ENCODE measurements at regions not wholly inside any gene's neighbourhood (a gene's known extent, or its start where the extent isn't known, plus 50 kb on each side); places are given as distances from the start of the nearest gene placed in this dataset.

- no peak overlapping the region for H4K91ac ChIP-seq (replicated peaks; ENCODE audit: insufficient read length, low read length)
- no peak overlapping the region for H2BK120ac ChIP-seq (replicated peaks; ENCODE audit: low read depth, low read length)
- no peak overlapping the region for H3K14ac ChIP-seq (ENCODE audit: insufficient read length)
- H4K5ac ChIP-seq (ENCODE audit: insufficient read length, low read depth, low read length), result no peak overlapping the region
- no peak overlapping the region for H2BK12ac ChIP-seq (ENCODE audit: low read depth, low read length)
- H2BK20ac ChIP-seq (ENCODE audit: low read length), result no peak overlapping the region
- H2AK5ac ChIP-seq (ENCODE audit: low read depth, low read length), result no peak overlapping the region
- 94% methylated on average over 1 of the region's 1 CpG; no CpG with 5 or more reads in 1 of the 2 experiments for WGBS, 2 experiments (ENCODE audit: extremely low coverage in 1 of 2, insufficient coverage in 1 of 2, insufficient read length in 1 of 2, insufficient replicate concordance in 2 of 2, low coverage in 1 of 2, low lambda C conversion rate in 2 of 2, missing lambda C conversion rate in 1 of 2)
- no peaks in the 10 kb centered on the region for H3K79me1 ChIP-seq (ENCODE audit: low read depth, low read length)
- ChIA-PET POLR2A (ENCODE audit: partially characterized antibody) (no interaction called here), CTCF (ENCODE audit: partially characterized antibody) (interaction anchor here (1.1 kb wide), 1 partner anchor 9 kb away, joined by 3 read pairs; no protein-coding TSS in a partner anchor)
- H3K18ac ChIP-seq (ENCODE audit: extremely low read depth, low read length), result no peak overlapping the region
- no peaks in the 10 kb centered on the region for H3K23me2 ChIP-seq (ENCODE audit: low read depth, low read length)
- H3K4ac ChIP-seq (replicated peaks; ENCODE audit: insufficient read length, low read depth, low read length), result no peak overlapping the region
- H2AFZ ChIP-seq (ENCODE audit: low read length), result no peak overlapping the region
- H3K9me3 ChIP-seq (ENCODE audit: insufficient read depth in 2 of 2, low read depth in 1 of 2, low read length in 1 of 2), result no peaks in the 10 kb centered on the region
- H2BK15ac ChIP-seq (ENCODE audit: low read length), result no peak overlapping the region
- peaks cover 0 to 4% (median 1%) of the 10 kb centered on the region in 4 experiments; a peak in 2 of 7 replicates for H3K4me1 ChIP-seq (replicated peaks in 1 of 4; ENCODE audit: control insufficient read depth in 3 of 4, insufficient read depth in 4 of 4, low read length in 3 of 4)
- no peak overlapping the region for H4K8ac ChIP-seq (ENCODE audit: extremely low read depth, insufficient read depth, low read length)
- H4K20me1 ChIP-seq (replicated peaks in 1 of 2; ENCODE audit: control insufficient read depth in 1 of 2, insufficient read depth in 2 of 2, low read length in 2 of 2), result no peaks in the 10 kb centered on the region
- no peak overlapping the region for H3K4me3 ChIP-seq (ENCODE audit: extremely low read depth in 1 of 4, insufficient read depth in 2 of 4, low read depth in 3 of 4, low read length in 4 of 4)
- no peaks in the 10 kb centered on the region for H3K36me3 ChIP-seq (ENCODE audit: control insufficient read depth in 2 of 4, insufficient read depth in 4 of 4, low read length in 3 of 4)
- no peaks in the 10 kb centered on the region for H3K27me3 ChIP-seq (replicated peaks in 1 of 4; ENCODE audit: control insufficient read depth in 3 of 4, extremely low read depth in 1 of 4, insufficient read depth in 3 of 4, low read length in 3 of 4)
- no peak for FAIRE-seq
- H3K9ac ChIP-seq (replicated peaks in 1 of 4; ENCODE audit: extremely low read depth in 1 of 4, low read depth in 3 of 4, low read length in 3 of 4), result no peak overlapping the region
- no peak overlapping the region for H3K4me2 ChIP-seq (ENCODE audit: insufficient read depth in 1 of 2, low read depth in 2 of 2, low read length in 2 of 2)
- no peak overlapping the region for H3K56ac ChIP-seq (replicated peaks; ENCODE audit: insufficient read length, low read depth, low read length)
- H3K27ac ChIP-seq (ENCODE audit: low read depth, low read length), result no peak overlapping the region
- DNase-seq (ENCODE audit: low read depth in 1 of 2, low spot score in 2 of 2), result no peak
- H3K79me2 ChIP-seq (ENCODE audit: control insufficient read depth in 1 of 2, insufficient read depth in 2 of 2, low read length in 2 of 2), result no peaks in the 10 kb centered on the region
- H2BK5ac ChIP-seq (ENCODE audit: low read depth, low read length), result no peak overlapping the region
- H3K23ac ChIP-seq (ENCODE audit: insufficient read length), result no peak overlapping the region
- TF ChIP-seq POLR2A (IDR thresholded peaks at IDR 0.05; ENCODE audit: control extremely low read depth in 1 of 2, low read depth in 2 of 2, low read length in 2 of 2), result no peak
- no peak for TF ChIP-seq USF2 (IDR thresholded peaks at IDR 0.05; ENCODE audit: low read length)
- no peak for TF ChIP-seq POU5F1 (IDR thresholded peaks at IDR 0.05; ENCODE audit: low read depth, low read length)
- no peak for TF ChIP-seq GTF2F1 (IDR thresholded peaks at IDR 0.05; ENCODE audit: borderline replicate concordance, low read depth, low read length)
- no peak for TF ChIP-seq RNF2 (IDR thresholded peaks at IDR 0.05; ENCODE audit: borderline replicate concordance, low read depth, low read length, missing control alignments, poor library complexity, severe bottlenecking)
- TF ChIP-seq GABPA (IDR thresholded peaks at IDR 0.05; ENCODE audit: borderline replicate concordance, insufficient read depth, low read length), result no peak
- no peak for TF ChIP-seq RFX5 (IDR thresholded peaks at IDR 0.05; ENCODE audit: borderline replicate concordance, low read depth, low read length)
- TF ChIP-seq SP2 (IDR thresholded peaks at IDR 0.05; ENCODE audit: low read length), result no peak
- no peak for TF ChIP-seq CHD1 (IDR thresholded peaks at IDR 0.05; ENCODE audit: low read depth, low read length)
- no peak for TF ChIP-seq CTCF (IDR thresholded peaks at IDR 0.05; ENCODE audit: control extremely low read depth in 1 of 3, insufficient read depth in 1 of 3, low read depth in 1 of 3, low read length in 3 of 3)
- TF ChIP-seq YY1 (IDR thresholded peaks at IDR 0.05; ENCODE audit: low read depth, low read length), result no peak
Measured at GRCh38 chr3:21920421-21920861, 169.4 kb upstream of the ZNF385D start.

Measured in H1 (cell line).